HL-60 (cell line): ENCODE measurements at regions not wholly inside any gene's neighbourhood (a gene's known extent, or its start where the extent isn't known, plus 50 kb on each side); places are given as distances from the start of the nearest gene placed in this dataset.

ENCODE experiments used
- TF ChIP-seq, protein P1 (sequence below): IDR thresholded peaks from one replicate; pipeline ENCODE4 v1.5.1; 2011; ENCODE audit warnings: low read length, control low read depth, inconsistent platforms; ENCODE audit not compliant: insufficient read depth
- TF ChIP-seq, protein P2 (sequence below): IDR thresholded peaks from 2 replicates; pipeline ENCODE4 v1.6.1; 2012; ENCODE audit warnings: low read depth; ENCODE audit not compliant: insufficient replicate concordance

DNA sequence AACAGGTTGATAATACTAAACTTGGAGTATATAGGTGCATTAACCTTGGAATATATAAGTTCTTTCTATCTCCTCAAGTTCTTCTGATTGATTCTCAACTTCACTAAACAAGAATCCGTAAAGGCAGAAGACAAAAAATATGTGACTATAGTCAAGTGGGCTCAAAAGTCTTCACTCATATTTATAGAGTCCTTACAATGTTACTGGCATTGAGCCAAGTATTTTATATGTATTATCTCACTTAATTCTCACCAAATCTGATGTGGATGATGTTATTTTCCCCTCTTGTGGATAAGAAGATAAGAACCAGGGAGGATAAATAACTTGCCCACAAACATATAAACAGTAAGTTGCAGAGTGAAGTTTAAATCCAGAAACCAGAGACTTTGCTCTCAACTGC lies 486.9 kb downstream of the LRRIQ3 start:
- TF ChIP-seq, protein P1, sequence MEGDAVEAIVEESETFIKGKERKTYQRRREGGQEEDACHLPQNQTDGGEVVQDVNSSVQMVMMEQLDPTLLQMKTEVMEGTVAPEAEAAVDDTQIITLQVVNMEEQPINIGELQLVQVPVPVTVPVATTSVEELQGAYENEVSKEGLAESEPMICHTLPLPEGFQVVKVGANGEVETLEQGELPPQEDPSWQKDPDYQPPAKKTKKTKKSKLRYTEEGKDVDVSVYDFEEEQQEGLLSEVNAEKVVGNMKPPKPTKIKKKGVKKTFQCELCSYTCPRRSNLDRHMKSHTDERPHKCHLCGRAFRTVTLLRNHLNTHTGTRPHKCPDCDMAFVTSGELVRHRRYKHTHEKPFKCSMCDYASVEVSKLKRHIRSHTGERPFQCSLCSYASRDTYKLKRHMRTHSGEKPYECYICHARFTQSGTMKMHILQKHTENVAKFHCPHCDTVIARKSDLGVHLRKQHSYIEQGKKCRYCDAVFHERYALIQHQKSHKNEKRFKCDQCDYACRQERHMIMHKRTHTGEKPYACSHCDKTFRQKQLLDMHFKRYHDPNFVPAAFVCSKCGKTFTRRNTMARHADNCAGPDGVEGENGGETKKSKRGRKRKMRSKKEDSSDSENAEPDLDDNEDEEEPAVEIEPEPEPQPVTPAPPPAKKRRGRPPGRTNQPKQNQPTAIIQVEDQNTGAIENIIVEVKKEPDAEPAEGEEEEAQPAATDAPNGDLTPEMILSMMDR: no peak
- TF ChIP-seq, protein P2, sequence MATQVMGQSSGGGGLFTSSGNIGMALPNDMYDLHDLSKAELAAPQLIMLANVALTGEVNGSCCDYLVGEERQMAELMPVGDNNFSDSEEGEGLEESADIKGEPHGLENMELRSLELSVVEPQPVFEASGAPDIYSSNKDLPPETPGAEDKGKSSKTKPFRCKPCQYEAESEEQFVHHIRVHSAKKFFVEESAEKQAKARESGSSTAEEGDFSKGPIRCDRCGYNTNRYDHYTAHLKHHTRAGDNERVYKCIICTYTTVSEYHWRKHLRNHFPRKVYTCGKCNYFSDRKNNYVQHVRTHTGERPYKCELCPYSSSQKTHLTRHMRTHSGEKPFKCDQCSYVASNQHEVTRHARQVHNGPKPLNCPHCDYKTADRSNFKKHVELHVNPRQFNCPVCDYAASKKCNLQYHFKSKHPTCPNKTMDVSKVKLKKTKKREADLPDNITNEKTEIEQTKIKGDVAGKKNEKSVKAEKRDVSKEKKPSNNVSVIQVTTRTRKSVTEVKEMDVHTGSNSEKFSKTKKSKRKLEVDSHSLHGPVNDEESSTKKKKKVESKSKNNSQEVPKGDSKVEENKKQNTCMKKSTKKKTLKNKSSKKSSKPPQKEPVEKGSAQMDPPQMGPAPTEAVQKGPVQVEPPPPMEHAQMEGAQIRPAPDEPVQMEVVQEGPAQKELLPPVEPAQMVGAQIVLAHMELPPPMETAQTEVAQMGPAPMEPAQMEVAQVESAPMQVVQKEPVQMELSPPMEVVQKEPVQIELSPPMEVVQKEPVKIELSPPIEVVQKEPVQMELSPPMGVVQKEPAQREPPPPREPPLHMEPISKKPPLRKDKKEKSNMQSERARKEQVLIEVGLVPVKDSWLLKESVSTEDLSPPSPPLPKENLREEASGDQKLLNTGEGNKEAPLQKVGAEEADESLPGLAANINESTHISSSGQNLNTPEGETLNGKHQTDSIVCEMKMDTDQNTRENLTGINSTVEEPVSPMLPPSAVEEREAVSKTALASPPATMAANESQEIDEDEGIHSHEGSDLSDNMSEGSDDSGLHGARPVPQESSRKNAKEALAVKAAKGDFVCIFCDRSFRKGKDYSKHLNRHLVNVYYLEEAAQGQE: no peak
